Loucy (cell line): ENCODE measurements at regions not wholly inside any gene's neighbourhood (a gene's known extent, or its start where the extent isn't known, plus 50 kb on each side); places are given as distances from the start of the nearest gene placed in this dataset.
"Not testable (repeated sequence)": the region's sequence is repeated elsewhere in the genome, so short reads cannot be mapped to it uniquely, and the experiment has no call there.

Experiments
- H2AFZ ChIP-seq: fragments of 200-600 bp; sonication (generic); 2 replicates; pipeline ENCODE4 v1.6.0; 2016; ENCODE audit warnings: antibody characterized with exemption, mild to moderate bottlenecking, low read length, moderate library complexity
- H3F3A ChIP-seq: fragments of 200-600 bp; 2 replicates; pipeline ENCODE4 v1.6.0; 2016; ENCODE audit warnings: antibody characterized with exemption, low read depth, mild to moderate bottlenecking
- H3K27me3 ChIP-seq: fragments of 200-600 bp; sonication (generic); 2 replicates; pipeline ENCODE4 v1.6.1; 2014; ENCODE audit warnings: low read length, mild to moderate bottlenecking; ENCODE audit not compliant: insufficient read depth, poor library complexity, severe bottlenecking
- H3K36me3 ChIP-seq: fragments of 200-600 bp; sonication (generic); 2 replicates; pipeline ENCODE4 v1.6.1; 2016; ENCODE audit warnings: low read length; ENCODE audit not compliant: insufficient read depth
- H3K4me1 ChIP-seq: fragments of 200-600 bp; sonication (generic); 2 replicates; pipeline ENCODE4 v1.5.1; 2014; ENCODE audit warnings: low read length, mild to moderate bottlenecking; ENCODE audit not compliant: insufficient read depth, poor library complexity, severe bottlenecking
- H3K4me2 ChIP-seq: fragments of 200-600 bp; sonication (generic); 2 replicates; pipeline ENCODE4 v1.6.0; 2014; ENCODE audit warnings: antibody characterized with exemption, low read length, low read depth, mild to moderate bottlenecking; ENCODE audit not compliant: poor library complexity, severe bottlenecking
- H3K4me3 ChIP-seq: fragments of 200-600 bp; sonication (generic); 2 replicates; pipeline ENCODE4 v1.5.1; 2014; ENCODE audit warnings: low read length, mild to moderate bottlenecking, mixed read lengths; ENCODE audit not compliant: poor library complexity, severe bottlenecking
- H3K79me2 ChIP-seq: fragments of 200-600 bp; sonication (generic); 2 replicates; pipeline ENCODE4 v1.6.1; 2014; ENCODE audit warnings: low read length; ENCODE audit not compliant: insufficient read depth
- H3K9ac ChIP-seq: fragments of 200-600 bp; sonication (generic); 2 replicates; pipeline ENCODE4 v1.6.0; 2014; ENCODE audit warnings: mild to moderate bottlenecking, low read depth, low read length, moderate library complexity; ENCODE audit not compliant: poor library complexity, severe bottlenecking
- H3K9me2 ChIP-seq: fragments of 200-600 bp; sonication (generic); replicated peaks from 2 replicates; pipeline ENCODE4 v1.6.1; 2016; ENCODE audit warnings: low read depth, low read length, mixed read lengths
- H3K9me3 ChIP-seq: fragments of 200-600 bp; sonication (generic); 2 replicates; pipeline ENCODE4 v1.6.1; 2014; ENCODE audit warnings: mild to moderate bottlenecking, antibody characterized with exemption, low read length, low read depth; ENCODE audit not compliant: insufficient read depth
- H4K20me1 ChIP-seq: fragments of 200-600 bp; sonication (generic); 2 replicates; pipeline ENCODE4 v1.6.0; 2014; ENCODE audit warnings: antibody characterized with exemption, low read length, mild to moderate bottlenecking; ENCODE audit not compliant: insufficient read depth, poor library complexity, severe bottlenecking
- EZH2phosphoT487 ChIP-seq: fragments of 200-600 bp; IDR thresholded peaks from 2 replicates; pipeline ENCODE4 v1.6.1; 2018; ENCODE audit warnings: antibody characterized with exemption, mild to moderate bottlenecking, moderate library complexity, borderline replicate concordance
- TF ChIP-seq, protein P1 (sequence below): fragments of 200-600 bp; sonication (generic); conservative IDR thresholded peaks from 2 replicates; pipeline ENCODE4 v1.5.1; 2014; ENCODE audit warnings: mild to moderate bottlenecking, antibody characterized with exemption, low read length

DNA sequence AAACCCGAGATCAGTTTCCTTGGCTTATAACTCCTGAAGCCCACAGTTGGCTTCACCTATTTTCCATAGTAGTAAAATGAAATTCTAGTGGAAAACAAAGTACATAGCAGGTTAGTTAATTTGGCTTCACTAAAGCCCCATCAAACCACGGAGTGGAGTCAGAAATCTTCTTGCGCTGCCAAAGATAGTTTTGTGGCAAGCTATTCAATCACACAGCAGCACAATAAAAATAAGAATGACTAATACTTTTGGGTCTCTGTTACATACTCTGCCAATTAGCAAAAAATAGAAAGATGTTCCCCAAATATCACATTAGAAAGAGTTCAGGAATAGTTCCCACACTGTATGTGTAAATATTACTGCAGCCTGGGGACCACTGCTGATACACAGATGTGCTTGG is 175.2 kb upstream of the NOL4 start:
- TF ChIP-seq EZH2phosphoT487, result no peak
- TF ChIP-seq, protein P1, sequence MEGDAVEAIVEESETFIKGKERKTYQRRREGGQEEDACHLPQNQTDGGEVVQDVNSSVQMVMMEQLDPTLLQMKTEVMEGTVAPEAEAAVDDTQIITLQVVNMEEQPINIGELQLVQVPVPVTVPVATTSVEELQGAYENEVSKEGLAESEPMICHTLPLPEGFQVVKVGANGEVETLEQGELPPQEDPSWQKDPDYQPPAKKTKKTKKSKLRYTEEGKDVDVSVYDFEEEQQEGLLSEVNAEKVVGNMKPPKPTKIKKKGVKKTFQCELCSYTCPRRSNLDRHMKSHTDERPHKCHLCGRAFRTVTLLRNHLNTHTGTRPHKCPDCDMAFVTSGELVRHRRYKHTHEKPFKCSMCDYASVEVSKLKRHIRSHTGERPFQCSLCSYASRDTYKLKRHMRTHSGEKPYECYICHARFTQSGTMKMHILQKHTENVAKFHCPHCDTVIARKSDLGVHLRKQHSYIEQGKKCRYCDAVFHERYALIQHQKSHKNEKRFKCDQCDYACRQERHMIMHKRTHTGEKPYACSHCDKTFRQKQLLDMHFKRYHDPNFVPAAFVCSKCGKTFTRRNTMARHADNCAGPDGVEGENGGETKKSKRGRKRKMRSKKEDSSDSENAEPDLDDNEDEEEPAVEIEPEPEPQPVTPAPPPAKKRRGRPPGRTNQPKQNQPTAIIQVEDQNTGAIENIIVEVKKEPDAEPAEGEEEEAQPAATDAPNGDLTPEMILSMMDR, result no peak
- Histone ChIP-seq H2AFZ (no peak overlapping the region), H3F3A (no peaks in the 10 kb centered on the region), H3K79me2 (no peaks in the 10 kb centered on the region), H3K4me2 (no peak overlapping the region), H3K9ac (no peak overlapping the region), H3K9me2 (no peaks in the 10 kb centered on the region), H4K20me1 (no peaks in the 10 kb centered on the region), H3K4me3 (no peak overlapping the region), H3K4me1 (no peaks in the 10 kb centered on the region), H3K27me3 (no peaks in the 10 kb centered on the region), H3K36me3 (no peaks in the 10 kb centered on the region), H3K9me3 (no peaks in the 10 kb centered on the region)

DNA sequence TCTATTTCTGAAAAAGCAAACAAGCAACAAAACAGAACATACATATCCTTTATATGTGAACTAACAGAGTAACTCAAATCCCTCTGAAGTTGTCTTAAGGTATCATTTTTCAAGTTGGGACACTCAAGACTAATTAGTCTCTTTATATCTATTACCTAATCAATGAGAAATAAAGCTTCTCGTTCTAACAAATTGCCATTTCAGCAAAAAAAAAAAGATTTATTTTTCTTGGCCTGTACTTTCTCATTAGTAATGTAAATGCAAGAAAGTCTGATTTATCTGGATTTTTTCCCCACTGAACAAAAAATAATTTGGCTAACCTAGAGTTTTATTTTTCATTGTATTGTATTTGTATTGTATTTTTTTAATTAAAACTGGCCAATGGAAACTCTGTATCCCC is 176.1 kb upstream of the NOL4 start:
- Histone ChIP-seq H3K4me3 (no peak overlapping the region), H3K36me3 (no peaks in the 10 kb centered on the region), H3K79me2 (no peaks in the 10 kb centered on the region), H3K4me1 (no peaks in the 10 kb centered on the region), H3K9ac (no peak overlapping the region), H3K4me2 (no peak overlapping the region), H2AFZ (no peak overlapping the region), H3F3A (no peaks in the 10 kb centered on the region), H3K9me3 (no peaks in the 10 kb centered on the region), H3K9me2 (no peaks in the 10 kb centered on the region), H4K20me1 (no peaks in the 10 kb centered on the region), H3K27me3 (no peaks in the 10 kb centered on the region)
- TF ChIP-seq EZH2phosphoT487, result no peak
- TF ChIP-seq, protein P1, result no peak

DNA sequence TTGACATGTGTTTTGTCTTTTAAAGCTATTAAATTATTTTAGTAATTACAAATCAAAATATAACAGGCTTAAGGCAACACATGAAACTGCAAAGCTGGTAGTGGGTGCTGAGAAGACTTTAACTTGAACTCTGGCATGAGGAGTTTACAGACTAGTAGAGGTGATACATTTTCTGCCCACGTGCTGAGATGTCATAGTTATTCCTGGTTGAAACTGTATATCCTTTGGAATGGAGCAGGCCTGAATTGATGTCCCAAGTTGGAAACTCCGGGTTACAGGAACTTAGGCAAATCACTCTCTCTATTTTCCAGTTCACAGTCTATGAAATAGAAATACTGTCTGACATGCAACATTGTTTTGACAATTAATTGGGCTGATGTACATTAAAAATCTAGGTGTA is 177.1 kb upstream of the NOL4 start:
- Histone ChIP-seq H3K9ac (no peak overlapping the region), H3K9me3 (no peaks in the 10 kb centered on the region), H2AFZ (no peak overlapping the region), H3K27me3 (no peaks in the 10 kb centered on the region), H3K4me1 (no peaks in the 10 kb centered on the region), H3K36me3 (no peaks in the 10 kb centered on the region), H3K4me2 (no peak overlapping the region), H3K9me2 (no peaks in the 10 kb centered on the region), H4K20me1 (no peaks in the 10 kb centered on the region), H3K4me3 (no peak overlapping the region), H3K79me2 (no peaks in the 10 kb centered on the region), H3F3A (no peaks in the 10 kb centered on the region)
- TF ChIP-seq, protein P1, result no peak
- no peak for TF ChIP-seq EZH2phosphoT487

DNA sequence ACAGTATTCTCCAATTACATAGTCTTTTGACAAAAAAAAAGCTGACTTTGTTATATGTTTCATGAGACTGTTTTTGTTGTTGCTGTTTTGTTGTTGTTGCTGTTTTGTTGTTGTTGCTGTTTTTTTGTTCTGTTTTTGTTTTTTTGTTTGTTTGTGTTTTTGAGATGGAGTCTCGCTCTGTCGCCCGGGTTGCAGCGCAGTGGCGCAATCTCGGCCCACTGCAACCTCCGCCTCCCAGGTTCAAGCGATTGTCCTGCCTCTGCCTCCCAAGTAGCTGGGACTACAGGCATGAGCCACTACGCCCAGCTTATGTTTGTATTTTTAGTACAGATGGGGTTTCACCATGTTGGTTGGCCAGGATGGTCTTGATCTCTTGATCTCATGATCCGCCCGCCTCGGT is 182.8 kb upstream of the NOL4 start:
- not testable (repeated sequence) for H3K4me2 ChIP-seq, H3K36me3 ChIP-seq, H3K27me3 ChIP-seq, H3K9me3 ChIP-seq, H3K4me1 ChIP-seq, H3K9ac ChIP-seq, H4K20me1 ChIP-seq, H3F3A ChIP-seq, H2AFZ ChIP-seq, H3K79me2 ChIP-seq, H3K4me3 ChIP-seq, H3K9me2 ChIP-seq
